ENCODE measurements at regions not wholly inside any gene's neighbourhood (a gene's known extent, or its start where the extent isn't known, plus 50 kb on each side); places are given as distances from the start of the nearest gene placed in this dataset.

GRCh38 chr4:181982856-181983255, 260.3 kb upstream of the TENM3 start:
- no peaks in the 10 kb centered on the region for H3K36me3 ChIP-seq (replicated peaks in 1 of 2; ENCODE audit: control insufficient read depth in 1 of 2, insufficient read depth in 2 of 2, low read length in 2 of 2)
- H3K79me2 ChIP-seq (ENCODE audit: insufficient read depth, low read length), result no peaks in the 10 kb centered on the region
- no peak overlapping the region for H3K4me3 ChIP-seq (replicated peaks in 1 of 3; ENCODE audit: low read depth in 2 of 3, low read length in 3 of 3)
- no peak for DNase-seq
- no peak overlapping the region for H3K27ac ChIP-seq (ENCODE audit: low read depth in 1 of 2, low read length in 2 of 2)
- H3K9me3 Mint-ChIP-seq, result peaks cover 0 to 10% (median 0%) of the 10 kb centered on the region in 7 donors
- no peak overlapping the region for H2AFZ ChIP-seq (ENCODE audit: insufficient read depth, low read depth, low read length, poor library complexity, severe bottlenecking)
- WGBS (ENCODE audit: insufficient coverage), result no CpG with 5 or more reads among the region's 6 CpGs
- peaks cover 0 to 2% (median 1%) of the 10 kb centered on the region in 3 donors for H3K27me3 Mint-ChIP-seq (ENCODE audit: low read depth in 3 of 3)
- H3K27ac Mint-ChIP-seq, result no peak overlapping the region
- no peak overlapping the region for H3K4me3 Mint-ChIP-seq
- H3K27me3 ChIP-seq (ENCODE audit: control insufficient read depth in 2 of 2, insufficient read depth in 2 of 2, low read length in 2 of 2), result no peaks in the 10 kb centered on the region
- H4K20me1 ChIP-seq (ENCODE audit: insufficient read depth, low read length), result no peaks in the 10 kb centered on the region
- intact Hi-C loops (cut with micrococcal nuclease), result no loop called here
- H3K9ac ChIP-seq (ENCODE audit: insufficient read depth, low read length, poor library complexity, severe bottlenecking), result no peak overlapping the region
- no peak for TF ChIP-seq CTCF (IDR thresholded peaks at IDR 0.05)
- H3K9me3 ChIP-seq (replicated peaks in 1 of 2; ENCODE audit: control insufficient read depth in 1 of 2, insufficient read depth in 1 of 2, low read length in 2 of 2), result peaks cover 0 to 4% of the 10 kb centered on the region in 2 donors
- H3K4me2 ChIP-seq (replicated peaks; ENCODE audit: extremely low read depth, low read length, poor library complexity, severe bottlenecking), result no peak overlapping the region
- H3K36me3 Mint-ChIP-seq, result no peaks in the 10 kb centered on the region
- H3K4me1 Mint-ChIP-seq, result no peaks in the 10 kb centered on the region
- H3K4me1 ChIP-seq (ENCODE audit: control insufficient read depth in 1 of 2, insufficient read depth in 2 of 2, low read length in 2 of 2), result no peaks in the 10 kb centered on the region

DNA sequence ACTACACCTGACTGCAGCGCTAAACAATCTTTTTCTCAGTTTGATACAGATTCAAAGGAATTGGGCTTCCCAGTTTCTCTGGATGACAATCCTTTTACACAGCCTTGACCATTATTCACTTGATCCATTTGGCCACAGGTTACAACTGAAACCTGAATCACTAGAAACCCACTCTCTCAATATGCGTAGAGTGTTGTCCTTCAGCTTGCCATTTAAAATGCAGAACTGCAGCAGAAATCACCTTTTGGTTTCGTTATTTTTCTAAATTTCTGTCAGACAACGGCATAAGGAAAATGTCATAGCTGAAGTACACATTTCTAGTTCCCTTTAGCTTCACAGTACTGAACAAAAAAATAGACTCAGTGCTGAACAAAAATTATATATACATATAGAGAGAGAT, 255.8 kb upstream of the TENM3 start:
- Histone ChIP-seq H3K9me3 (replicated peaks in 1 of 2; ENCODE audit: control insufficient read depth in 1 of 2, insufficient read depth in 1 of 2, low read length in 2 of 2) (no peaks in the 10 kb centered on the region), H3K27ac (ENCODE audit: low read depth in 1 of 2, low read length in 2 of 2) (no peak overlapping the region), H3K27me3 (ENCODE audit: control insufficient read depth in 2 of 2, insufficient read depth in 2 of 2, low read length in 2 of 2) (no peaks in the 10 kb centered on the region), H3K36me3 (replicated peaks in 1 of 2; ENCODE audit: control insufficient read depth in 1 of 2, insufficient read depth in 2 of 2, low read length in 2 of 2) (no peaks in the 10 kb centered on the region), H2AFZ (ENCODE audit: insufficient read depth, low read depth, low read length, poor library complexity, severe bottlenecking) (no peak overlapping the region), H4K20me1 (ENCODE audit: insufficient read depth, low read length) (no peaks in the 10 kb centered on the region), H3K79me2 (ENCODE audit: insufficient read depth, low read length) (no peaks in the 10 kb centered on the region), H3K4me3 (replicated peaks in 1 of 3; ENCODE audit: low read depth in 2 of 3, low read length in 3 of 3) (no peak overlapping the region), H3K4me1 (ENCODE audit: control insufficient read depth in 1 of 2, insufficient read depth in 2 of 2, low read length in 2 of 2) (no peaks in the 10 kb centered on the region), H3K4me2 (replicated peaks; ENCODE audit: extremely low read depth, low read length, poor library complexity, severe bottlenecking) (no peak overlapping the region), H3K9ac (ENCODE audit: insufficient read depth, low read length, poor library complexity, severe bottlenecking) (no peak overlapping the region)
- Mint-ChIP-seq H3K4me3 (no peak overlapping the region), H3K9me3 (peaks cover 0 to 5% (median 2%) of the 10 kb centered on the region in 7 donors), H3K27ac (no peak overlapping the region), H3K4me1 (no peaks in the 10 kb centered on the region), H3K36me3 (no peaks in the 10 kb centered on the region), H3K27me3 (ENCODE audit: low read depth in 3 of 3) (no peaks in the 10 kb centered on the region)
- intact Hi-C loops (cut with micrococcal nuclease), result no loop called here
- no peak for DNase-seq
- WGBS (ENCODE audit: insufficient coverage), result 100% methylated on average over 2 of the region's 4 CpGs
- TF ChIP-seq CTCF (IDR thresholded peaks at IDR 0.05), result no peak

Data from CD14-positive monocyte (primary cell).